Uterus (tissue), 3 donors: ENCODE measurements at regions not wholly inside any gene's neighbourhood (a gene's known extent, or its start where the extent isn't known, plus 50 kb on each side); places are given as distances from the start of the nearest gene placed in this dataset.

ENCODE experiments used
- DNase-seq, 2 donors: peaks; one replicate each; pipeline ENCODE4 v3.0.0-alpha.2; 2019 to 2020
- H3K27ac ChIP-seq, 2 donors: fragments of 200-600 bp; sonication (generic); 1 replicate in 1 of 2; 2 replicates in 1 of 2; pipeline ENCODE4 v1.5.1; 2016 to 2018
- H3K27me3 ChIP-seq, 2 donors: fragments of 200-600 bp; sonication (generic); one replicate each; pipeline ENCODE4 v1.5.1; 2018 to 2019; ENCODE audit warnings: control low read depth in 1 of 2
- H3K36me3 ChIP-seq, 2 donors: fragments of 200-600 bp; sonication (generic); one replicate each; pipeline ENCODE4 v1.5.1; 2019; ENCODE audit warnings: control low read depth in 1 of 2
- H3K4me1 ChIP-seq, 2 donors: fragments of 200-600 bp; sonication (generic); one replicate each; pipeline ENCODE4 v1.5.1; 2018 to 2019; ENCODE audit warnings: control low read depth in 1 of 2
- H3K4me3 ChIP-seq, 2 donors: fragments of 200-600 bp; sonication (generic); 1 replicate in 1 of 2; 2 replicates in 1 of 2; pipeline ENCODE4 v1.5.1; 2018 to 2019; ENCODE audit warnings: mild to moderate bottlenecking in 1 of 2
- H3K9me3 ChIP-seq, 2 donors: fragments of 200-600 bp; sonication (generic); one replicate each; pipeline ENCODE4 v1.5.1; 2019; ENCODE audit warnings: control low read depth in 1 of 2
- POLR2A ChIP-seq, 2 donors: fragments of 450-650 bp; IDR thresholded peaks; one replicate each; pipeline ENCODE4 v1.6.1; 2016; ENCODE audit warnings: antibody characterized with exemption in 2 of 2, mild to moderate bottlenecking in 1 of 2, moderate library complexity in 1 of 2
- intact Hi-C: fragments of 100-400 bp; cut with DNase I; formaldehyde crosslinking; loops from one replicate; pipeline ENCODE4 v1.15.1; 2023; ENCODE audit warnings: low total_unique reads
- TF ChIP-seq, protein P1 (sequence below), 4 experiments: fragments of 200-600 bp in 2 of 4; fragments of 450-650 bp in 2 of 4; sonication (generic) in 2 of 4; IDR thresholded peaks; one replicate each; pipeline ENCODE4 v1.5.1; 2016 to 2019; ENCODE audit warnings: antibody characterized with exemption in 4 of 4, mild to moderate bottlenecking in 2 of 4, moderate library complexity in 1 of 4
- donor health status: DM: yes; HTN: yes; CAD: no.

DNA sequence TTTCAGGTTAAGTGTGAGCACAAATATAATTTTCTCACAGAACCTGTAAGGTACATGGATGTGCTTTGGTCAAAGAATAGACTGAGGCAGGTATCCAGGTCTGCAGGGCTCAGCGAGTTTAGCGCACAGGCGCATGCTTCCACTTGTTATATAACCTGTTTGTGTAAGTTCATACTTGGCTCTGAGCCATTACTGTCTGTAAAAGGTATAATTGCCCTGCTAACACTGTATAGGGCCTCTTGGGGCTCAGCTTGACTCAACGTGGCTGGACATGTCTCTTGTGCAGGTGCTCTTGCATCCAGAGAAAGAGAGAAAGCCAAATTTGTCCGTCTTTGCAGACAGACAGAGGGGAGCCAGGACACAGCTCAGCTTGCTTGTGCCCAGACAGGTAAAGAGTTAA is 759.6 kb downstream of the MTRR start:
- no peaks in the 10 kb centered on the region for H3K36me3 ChIP-seq
- H3K4me3 ChIP-seq: no peak overlapping the region
- TF ChIP-seq, protein P1, sequence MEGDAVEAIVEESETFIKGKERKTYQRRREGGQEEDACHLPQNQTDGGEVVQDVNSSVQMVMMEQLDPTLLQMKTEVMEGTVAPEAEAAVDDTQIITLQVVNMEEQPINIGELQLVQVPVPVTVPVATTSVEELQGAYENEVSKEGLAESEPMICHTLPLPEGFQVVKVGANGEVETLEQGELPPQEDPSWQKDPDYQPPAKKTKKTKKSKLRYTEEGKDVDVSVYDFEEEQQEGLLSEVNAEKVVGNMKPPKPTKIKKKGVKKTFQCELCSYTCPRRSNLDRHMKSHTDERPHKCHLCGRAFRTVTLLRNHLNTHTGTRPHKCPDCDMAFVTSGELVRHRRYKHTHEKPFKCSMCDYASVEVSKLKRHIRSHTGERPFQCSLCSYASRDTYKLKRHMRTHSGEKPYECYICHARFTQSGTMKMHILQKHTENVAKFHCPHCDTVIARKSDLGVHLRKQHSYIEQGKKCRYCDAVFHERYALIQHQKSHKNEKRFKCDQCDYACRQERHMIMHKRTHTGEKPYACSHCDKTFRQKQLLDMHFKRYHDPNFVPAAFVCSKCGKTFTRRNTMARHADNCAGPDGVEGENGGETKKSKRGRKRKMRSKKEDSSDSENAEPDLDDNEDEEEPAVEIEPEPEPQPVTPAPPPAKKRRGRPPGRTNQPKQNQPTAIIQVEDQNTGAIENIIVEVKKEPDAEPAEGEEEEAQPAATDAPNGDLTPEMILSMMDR (IDR thresholded peaks at IDR 0.05): no peak
- no peak for TF ChIP-seq POLR2A (IDR thresholded peaks at IDR 0.05)
- no peaks in the 10 kb centered on the region for H3K9me3 ChIP-seq
- H3K27me3 ChIP-seq: no peaks in the 10 kb centered on the region
- H3K4me1 ChIP-seq: no peaks in the 10 kb centered on the region
- no peak for DNase-seq
- H3K27ac ChIP-seq: no peak overlapping the region
- intact Hi-C loops: no loop called here

DNA sequence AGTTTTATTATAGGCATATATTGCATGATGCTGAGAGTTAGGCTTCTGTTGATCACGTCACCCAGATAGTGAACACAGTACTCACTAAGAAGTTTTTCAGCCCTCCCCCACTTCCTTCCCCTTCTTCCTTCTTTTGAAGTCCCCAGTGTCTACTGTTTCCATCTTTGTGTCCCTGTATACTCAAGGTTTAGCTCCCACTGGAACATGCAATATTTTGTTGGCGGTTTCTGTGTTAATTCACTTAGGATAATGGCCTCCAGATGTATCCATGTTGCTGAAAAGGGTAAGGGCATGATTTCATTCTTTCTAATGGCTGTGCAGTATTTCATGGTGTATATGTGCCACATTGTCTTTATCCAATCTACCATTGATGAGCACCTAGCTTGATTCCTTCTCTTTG is 764.3 kb downstream of the MTRR start:
- intact Hi-C loops: no loop called here
- Histone ChIP-seq H3K27ac (no peak overlapping the region), H3K4me1 (no peaks in the 10 kb centered on the region), H3K27me3 (no peaks in the 10 kb centered on the region), H3K36me3 (no peaks in the 10 kb centered on the region), H3K9me3 (no peaks in the 10 kb centered on the region), H3K4me3 (no peak overlapping the region)
- DNase-seq: no peak
- TF ChIP-seq, protein P1 (IDR thresholded peaks at IDR 0.05): no peak
- no peak for TF ChIP-seq POLR2A (IDR thresholded peaks at IDR 0.05)

DNA sequence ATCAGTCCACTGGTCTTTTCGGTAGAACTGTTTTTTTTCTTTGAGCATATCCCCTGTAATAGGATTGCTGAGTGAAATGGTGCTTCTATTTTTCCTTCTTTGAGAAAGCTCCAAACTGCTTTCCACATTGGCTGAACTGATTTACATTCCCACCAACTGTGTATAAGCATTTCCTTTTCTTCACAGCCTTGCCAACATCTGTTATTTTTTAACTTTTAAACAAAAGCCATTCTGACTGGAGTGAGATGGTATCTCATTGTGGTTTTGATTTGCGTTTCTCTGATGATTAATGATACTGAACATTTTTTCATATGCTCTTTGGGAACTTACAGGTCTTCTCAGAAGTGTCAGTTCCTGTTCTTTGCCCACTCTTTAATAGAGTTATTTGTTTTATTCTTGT is 764.7 kb downstream of the MTRR start:
- no peaks in the 10 kb centered on the region for H3K27me3 ChIP-seq
- H3K27ac ChIP-seq: no peak overlapping the region
- no peak for TF ChIP-seq POLR2A (IDR thresholded peaks at IDR 0.05)
- TF ChIP-seq, protein P1 (IDR thresholded peaks at IDR 0.05): no peak
- H3K4me3 ChIP-seq: no peak overlapping the region
- intact Hi-C loops: no loop called here
- no peak for DNase-seq
- H3K9me3 ChIP-seq: no peaks in the 10 kb centered on the region
- H3K36me3 ChIP-seq: no peaks in the 10 kb centered on the region
- H3K4me1 ChIP-seq: no peaks in the 10 kb centered on the region

DNA sequence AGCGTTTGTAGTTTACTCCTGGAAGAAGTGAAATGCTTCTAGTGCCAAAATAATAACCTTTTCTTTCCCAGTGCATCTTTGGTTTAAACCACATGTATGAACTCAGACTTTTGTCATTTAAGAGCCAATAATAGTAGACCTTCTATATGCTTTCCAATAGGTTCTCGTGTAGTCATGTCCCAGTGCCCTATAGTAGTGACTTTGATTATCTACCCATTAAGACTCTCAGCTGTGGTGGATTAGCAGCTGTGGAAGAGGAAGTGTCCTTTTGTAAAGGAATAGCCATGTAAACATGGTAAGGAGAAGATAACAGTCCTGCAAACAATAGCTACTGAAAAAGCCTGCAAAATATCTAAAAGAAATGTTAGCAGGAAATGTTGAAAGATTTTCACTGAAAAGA is 765.3 kb downstream of the MTRR start:
- DNase-seq: no peak
- Histone ChIP-seq H3K4me1 (no peaks in the 10 kb centered on the region), H3K27me3 (no peaks in the 10 kb centered on the region), H3K9me3 (no peaks in the 10 kb centered on the region), H3K27ac (no peak overlapping the region), H3K4me3 (no peak overlapping the region), H3K36me3 (no peaks in the 10 kb centered on the region)
- intact Hi-C loops: no loop called here
- TF ChIP-seq, protein P1 (IDR thresholded peaks at IDR 0.05): no peak
- TF ChIP-seq POLR2A (IDR thresholded peaks at IDR 0.05): no peak

DNA sequence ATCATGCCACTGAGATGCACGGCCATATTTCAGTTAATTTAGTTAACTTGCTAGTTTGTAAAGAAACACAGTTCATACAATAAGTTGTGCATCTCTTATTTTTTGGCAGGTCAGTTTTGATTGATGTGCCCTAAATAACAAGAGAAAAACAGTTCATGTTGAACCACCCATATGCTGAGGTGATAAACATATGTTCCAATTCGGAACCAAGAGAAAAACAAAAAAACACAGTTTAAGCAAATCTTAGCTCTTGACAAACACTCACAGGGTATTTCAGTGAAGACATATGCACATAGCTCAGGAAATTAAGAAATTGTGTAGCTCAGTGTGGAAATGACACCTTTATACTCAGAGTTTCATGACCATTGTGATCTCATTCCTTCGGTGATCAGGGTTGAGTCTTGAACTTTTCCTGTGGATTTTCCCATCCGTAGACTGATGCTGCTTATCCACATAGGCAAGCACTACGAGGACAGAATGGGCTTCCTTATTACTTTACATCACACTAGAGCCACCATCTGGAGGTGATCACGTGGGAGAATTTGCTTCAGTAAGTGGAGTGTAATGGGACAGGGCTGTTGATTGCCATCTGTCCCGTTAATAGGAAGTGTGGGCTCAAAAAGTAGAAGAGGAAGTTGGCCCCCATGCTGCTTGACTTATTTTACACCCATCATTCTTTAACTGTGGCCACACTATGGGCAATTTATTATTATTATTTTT is 773.0 kb downstream of the MTRR start:
- no peak for DNase-seq
- Histone ChIP-seq H3K4me3 (no peak overlapping the region), H3K9me3 (no peaks in the 10 kb centered on the region), H3K27me3 (no peaks in the 10 kb centered on the region), H3K36me3 (no peaks in the 10 kb centered on the region), H3K27ac (no peak overlapping the region), H3K4me1 (no peaks in the 10 kb centered on the region)
- intact Hi-C loops: no loop called here
- no peak for TF ChIP-seq POLR2A (IDR thresholded peaks at IDR 0.05)
- TF ChIP-seq, protein P1 (IDR thresholded peaks at IDR 0.05): no peak
